AG08395 (cell line): ENCODE measurements at regions not wholly inside any gene's neighbourhood (a gene's known extent, or its start where the extent isn't known, plus 50 kb on each side); places are given as distances from the start of the nearest gene placed in this dataset.

Source experiments
- DNase-seq: peaks from one replicate; pipeline ENCODE4 v3.0.0; 2012; ENCODE audit warnings: mixed read lengths, low spot score

- DNase-seq, result no peak
Measured at GRCh38 chr5:2029206-2029605, 146.5 kb upstream of the IRX4 start.

- DNase-seq, result no peak
Measured at GRCh38 chr5:2027790-2028189, 145.1 kb upstream of the IRX4 start.

- no peak for DNase-seq
Measured at GRCh38 chr5:2024986-2025721, 142.4 kb upstream of the IRX4 start.

GRCh38 chr5:2023196-2023595, 140.5 kb upstream of the IRX4 start:
- DNase-seq, result no peak

- no peak for DNase-seq
Measured at GRCh38 chr5:2022436-2022835, 139.7 kb upstream of the IRX4 start.

GRCh38 chr5:2021484-2022176, 138.9 kb upstream of the IRX4 start:
- no peak for DNase-seq

GRCh38 chr5:2020730-2021129, 138.0 kb upstream of the IRX4 start:
- no peak for DNase-seq

GRCh38 chr5:2019716-2020115, 137.0 kb upstream of the IRX4 start:
- no peak for DNase-seq

GRCh38 chr5:2018390-2018724, 135.6 kb upstream of the IRX4 start:
- DNase-seq, result no peak

GRCh38 chr5:2017540-2018389, 135.0 kb upstream of the IRX4 start:
- DNase-seq, result peak; percentile 7

GRCh38 chr5:2015961-2016360, 133.2 kb upstream of the IRX4 start:
- DNase-seq, result no peak

- DNase-seq, result no peak
Measured at GRCh38 chr5:2015124-2015848, 132.6 kb upstream of the IRX4 start.

- DNase-seq, result no peak
Measured at GRCh38 chr5:2014058-2014610, 131.4 kb upstream of the IRX4 start.

- no peak for DNase-seq
Measured at GRCh38 chr5:2013301-2014057, 130.8 kb upstream of the IRX4 start.

- DNase-seq, result no peak
Measured at GRCh38 chr5:2012885-2013284, 130.2 kb upstream of the IRX4 start.

- DNase-seq, result no peak
Measured at GRCh38 chr5:2011481-2012411, 129.0 kb upstream of the IRX4 start.

- DNase-seq, result no peak
Measured at GRCh38 chr5:2010940-2011339, 128.2 kb upstream of the IRX4 start.

- no peak for DNase-seq
Measured at GRCh38 chr5:2009986-2010914, 127.5 kb upstream of the IRX4 start.
